PFSK-1 (cell line): ENCODE measurements at regions not wholly inside any gene's neighbourhood (a gene's known extent, or its start where the extent isn't known, plus 50 kb on each side); places are given as distances from the start of the nearest gene placed in this dataset.
A peak's percentile ranks its signal among the peaks of the same experiment; 100 is the strongest.

ENCODE experiments used
- FOXP2 ChIP-seq: optimal IDR thresholded peaks from 2 replicates; pipeline ENCODE3; 2011; ENCODE audit warnings: borderline replicate concordance, control low read depth, inconsistent platforms; ENCODE audit not compliant: insufficient read depth; ENCODE audit errors: extremely low read length, extremely low read depth
- POLR2AphosphoS5 ChIP-seq: IDR thresholded peaks from 2 replicates; pipeline ENCODE4 v1.6.1; 2012; ENCODE audit warnings: low read depth, mild to moderate bottlenecking, control low read depth, low read length, moderate library complexity
- REST ChIP-seq, 2 experiments: IDR thresholded peaks; 2 replicates each; pipeline versions ENCODE4 v1.6.1 to v1.8.0; 2011 to 2012; ENCODE audit warnings: low read depth in 2 of 2, low read length in 2 of 2, control low read depth in 1 of 2, inconsistent platforms in 1 of 2, mild to moderate bottlenecking in 1 of 2, moderate library complexity in 1 of 2; ENCODE audit not compliant: insufficient read depth in 1 of 2
- SIN3A ChIP-seq: IDR thresholded peaks from 2 replicates; pipeline ENCODE4 v1.6.1; 2012; ENCODE audit warnings: mild to moderate bottlenecking, low read length, moderate library complexity, borderline replicate concordance; ENCODE audit not compliant: insufficient read depth
- TAF1 ChIP-seq: IDR thresholded peaks from 2 replicates; pipeline ENCODE4 v1.6.1; 2012; ENCODE audit warnings: low read length, control low read depth, borderline replicate concordance; ENCODE audit not compliant: insufficient read depth

- TF ChIP-seq TAF1: no peak
- no peak for TF ChIP-seq REST (IDR thresholded peaks at IDR 0.05; ENCODE audit: insufficient read depth in 1 of 2, low read depth in 2 of 2, low read length in 2 of 2)
- TF ChIP-seq POLR2AphosphoS5: no peak
- no peak for TF ChIP-seq FOXP2
- 0 out of 2 replicates have a peak, but pooled peaks have one; percentile 2 for TF ChIP-seq SIN3A
Observed at GRCh38 chr12:111056618-111057521, 136.5 kb upstream of the MYL2 start.
